B cell (primary cell): ENCODE measurements at regions not wholly inside any gene's neighbourhood (a gene's known extent, or its start where the extent isn't known, plus 50 kb on each side); places are given as distances from the start of the nearest gene placed in this dataset.

Source experiments
- ATAC-seq: fragments of 200-7000 bp; cut with Tn5 transposase; one replicate; pipeline ENCODE4 v1.10.0; 2021; ENCODE audit warnings: low read depth, mild to moderate bottlenecking, moderate number of reproducible peaks, moderate library complexity
- CTCF ChIA-PET: fragments of 350-600 bp; sonication (Branson Sonifier 250); formaldehyde crosslinking; loops from one replicate; lab custom pipeline; 2021; ENCODE audit warnings: antibody characterized with exemption, inconsistent platforms; lab: Charles Lee
- POLR2A ChIA-PET: fragments of 350-600 bp; sonication (Branson Sonifier 250); formaldehyde crosslinking; loops from one replicate; lab custom pipeline; 2021; ENCODE audit warnings: antibody characterized with exemption; lab: Charles Lee
- DNase-seq: peaks from one replicate; pipeline ENCODE4 v3.0.0; 2013
- H2AFZ ChIP-seq: 2 replicates; pipeline ENCODE4 v1.6.1; 2012; ENCODE audit warnings: mild to moderate bottlenecking, low read depth, low read length; ENCODE audit not compliant: insufficient read depth, poor library complexity, severe bottlenecking
- H3K27ac ChIP-seq, 2 donors: 1 replicate in 1 of 2; 2 replicates in 1 of 2; pipeline ENCODE4 v1.5.1; 2012 to 2013; ENCODE audit warnings: low read length in 2 of 2, mild to moderate bottlenecking in 2 of 2, moderate library complexity in 1 of 2
- H3K27me3 ChIP-seq, 4 experiments: fragments of 200-600 bp in 1 of 4; sonication (generic) in 1 of 4; replicated peaks in 1 of 4; 1 replicate in 2 of 4; 2 replicates in 2 of 4; pipeline versions ENCODE4 v1.6.1 to v1.7.0; 2013 to 2016; ENCODE audit warnings: low read length in 3 of 4, mild to moderate bottlenecking in 2 of 4, mixed read lengths in 1 of 4, moderate library complexity in 1 of 4; ENCODE audit not compliant: insufficient read depth in 4 of 4, control insufficient read depth in 3 of 4; ENCODE audit errors: control extremely low read depth in 1 of 4
- H3K36me3 ChIP-seq, 2 experiments: replicated peaks in 1 of 2; 1 replicate in 1 of 2; 2 replicates in 1 of 2; pipeline versions ENCODE4 v1.6.1 to v1.7.1; 2013; ENCODE audit warnings: low read length in 1 of 2; ENCODE audit not compliant: insufficient read depth in 2 of 2, control insufficient read depth in 1 of 2; ENCODE audit errors: control extremely low read depth in 1 of 2, extremely low read depth in 1 of 2
- H3K4me1 ChIP-seq, 2 donors: fragments of 200-600 bp in 1 of 2; sonication (generic) in 1 of 2; 1 replicate in 1 of 2; 2 replicates in 1 of 2; pipeline versions ENCODE4 v1.5.1 to v1.6.1; 2013 to 2017; ENCODE audit warnings: low read length in 2 of 2; ENCODE audit not compliant: control insufficient read depth in 2 of 2, insufficient read depth in 2 of 2
- H3K4me2 ChIP-seq: replicated peaks from 2 replicates; pipeline ENCODE3; 2012; ENCODE audit warnings: mild to moderate bottlenecking, low read depth, low read length; ENCODE audit not compliant: poor library complexity, severe bottlenecking
- H3K4me3 ChIP-seq, 5 experiments: fragments of 200-600 bp in 1 of 5; sonication (generic) in 1 of 5; 1 replicate in 3 of 5; 2 replicates in 2 of 5; pipeline versions ENCODE4 v1.5.1 to v1.7.0; 2011 to 2016; ENCODE audit warnings: low read length in 4 of 5, mild to moderate bottlenecking in 4 of 5, low read depth in 2 of 5, control low read depth in 1 of 5, moderate library complexity in 1 of 5; ENCODE audit not compliant: insufficient read depth in 1 of 5; ENCODE audit errors: control extremely low read depth in 1 of 5, extremely low read depth in 1 of 5
- H3K79me2 ChIP-seq: fragments of 200-600 bp; sonication (generic); one replicate; pipeline ENCODE4 v1.6.0; 2016; ENCODE audit warnings: low read length; ENCODE audit not compliant: control insufficient read depth, insufficient read depth
- H3K9ac ChIP-seq: fragments of 200-600 bp; sonication (generic); 2 replicates; pipeline ENCODE4 v1.6.1; 2017; ENCODE audit warnings: mild to moderate bottlenecking, low read length, moderate library complexity
- H3K9me3 ChIP-seq, 3 donors: one replicate each; pipeline versions ENCODE4 v1.6.1 to v1.7.1; 2013; ENCODE audit warnings: low read length in 2 of 3; ENCODE audit not compliant: control insufficient read depth in 2 of 3, insufficient read depth in 1 of 3; ENCODE audit errors: control extremely low read depth in 1 of 3
- H4K20me1 ChIP-seq: 2 replicates; pipeline ENCODE4 v1.6.0; 2012; ENCODE audit warnings: mild to moderate bottlenecking, low read length; ENCODE audit not compliant: insufficient read depth, control insufficient read depth, poor library complexity, severe bottlenecking
- H3K27ac Mint-ChIP-seq: one replicate; pipeline ENCODE4 v1.8.0; 2021; ENCODE audit warnings: mixed read lengths
- H3K27me3 Mint-ChIP-seq: one replicate; pipeline ENCODE4 v1.8.0; 2021; ENCODE audit warnings: mixed read lengths
- H3K4me1 Mint-ChIP-seq: one replicate; pipeline ENCODE4 v1.8.0; 2021; ENCODE audit warnings: mixed read lengths
- H3K4me3 Mint-ChIP-seq: one replicate; pipeline ENCODE4 v1.8.0; 2021; ENCODE audit warnings: mixed read lengths
- H3K9me3 Mint-ChIP-seq: one replicate; pipeline ENCODE4 v1.8.0; 2022; ENCODE audit warnings: mixed read lengths; ENCODE audit not compliant: insufficient read depth
- EZH2 ChIP-seq: IDR thresholded peaks from 2 replicates; pipeline ENCODE4 v1.6.1; 2012; ENCODE audit warnings: borderline replicate concordance, low read depth, mild to moderate bottlenecking, moderate library complexity, low read length; ENCODE audit not compliant: insufficient read depth, poor library complexity, severe bottlenecking
- WGBS: methylation state at CpG from one replicate; pipeline ENCODE4 v1.1.5; 2013; ENCODE audit warnings: missing lambda C conversion rate; ENCODE audit not compliant: insufficient coverage; 5-methylcytosine and 5-hydroxymethylcytosine counted together
- intact Hi-C: fragments of 100-400 bp; cut with micrococcal nuclease; formaldehyde crosslinking; loops from one replicate; pipeline ENCODE4 v1.10.0; 2022
- TF ChIP-seq, protein P1 (sequence below): fragments of 200-600 bp; IDR thresholded peaks from one replicate; pipeline ENCODE4 v1.8.0; 2022; ENCODE audit warnings: antibody characterized with exemption, mild to moderate bottlenecking

DNA sequence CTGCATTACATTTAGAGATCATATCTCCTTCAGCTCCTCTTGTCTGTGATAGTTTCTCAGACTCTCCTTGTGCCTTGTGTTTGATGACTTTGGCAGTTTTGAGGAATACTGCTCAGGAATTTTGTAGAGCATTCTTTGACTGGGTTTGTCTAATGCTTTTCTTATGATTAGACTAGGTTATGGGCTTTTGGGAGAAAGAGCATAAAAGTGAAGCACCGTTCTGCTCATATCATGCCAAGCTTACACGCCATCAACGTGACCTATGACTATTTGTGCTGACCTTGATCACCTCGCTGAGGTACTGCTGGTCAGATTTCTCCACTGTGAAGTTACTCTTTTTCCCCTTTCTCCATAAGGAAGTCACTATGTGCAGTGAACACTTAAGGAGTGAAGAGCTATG lies 256.0 kb downstream of the LY86 start:
- H3K4me2 ChIP-seq, result no peak overlapping the region
- 100% methylated on average over 1 of the region's 4 CpGs for WGBS
- intact Hi-C loops, result no loop called here
- H3K4me3 Mint-ChIP-seq, result no peak overlapping the region
- no peak overlapping the region for H3K4me3 ChIP-seq
- H3K9ac ChIP-seq, result no peak overlapping the region
- CTCF ChIA-PET, result interaction anchor here (0.5 kb wide), 1 partner anchor 825 kb away, joined by 3 read pairs; no protein-coding TSS in a partner anchor
- TF ChIP-seq, protein P1, sequence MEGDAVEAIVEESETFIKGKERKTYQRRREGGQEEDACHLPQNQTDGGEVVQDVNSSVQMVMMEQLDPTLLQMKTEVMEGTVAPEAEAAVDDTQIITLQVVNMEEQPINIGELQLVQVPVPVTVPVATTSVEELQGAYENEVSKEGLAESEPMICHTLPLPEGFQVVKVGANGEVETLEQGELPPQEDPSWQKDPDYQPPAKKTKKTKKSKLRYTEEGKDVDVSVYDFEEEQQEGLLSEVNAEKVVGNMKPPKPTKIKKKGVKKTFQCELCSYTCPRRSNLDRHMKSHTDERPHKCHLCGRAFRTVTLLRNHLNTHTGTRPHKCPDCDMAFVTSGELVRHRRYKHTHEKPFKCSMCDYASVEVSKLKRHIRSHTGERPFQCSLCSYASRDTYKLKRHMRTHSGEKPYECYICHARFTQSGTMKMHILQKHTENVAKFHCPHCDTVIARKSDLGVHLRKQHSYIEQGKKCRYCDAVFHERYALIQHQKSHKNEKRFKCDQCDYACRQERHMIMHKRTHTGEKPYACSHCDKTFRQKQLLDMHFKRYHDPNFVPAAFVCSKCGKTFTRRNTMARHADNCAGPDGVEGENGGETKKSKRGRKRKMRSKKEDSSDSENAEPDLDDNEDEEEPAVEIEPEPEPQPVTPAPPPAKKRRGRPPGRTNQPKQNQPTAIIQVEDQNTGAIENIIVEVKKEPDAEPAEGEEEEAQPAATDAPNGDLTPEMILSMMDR, result no peak
- no peak for TF ChIP-seq EZH2
- POLR2A ChIA-PET, result no interaction called here
- peaks cover 2 to 14% (median 5%) of the 10 kb centered on the region in 3 donors for H3K9me3 ChIP-seq
- no peak for ATAC-seq
- H3K4me1 Mint-ChIP-seq, result peaks cover 5% of the 10 kb centered on the region
- H3K27me3 ChIP-seq, result no peaks in the 10 kb centered on the region
- no peaks in the 10 kb centered on the region for H4K20me1 ChIP-seq
- no peak overlapping the region for H3K27ac ChIP-seq
- no peak overlapping the region for H3K27ac Mint-ChIP-seq
- H3K36me3 ChIP-seq, result no peaks in the 10 kb centered on the region
- no peak overlapping the region for H2AFZ ChIP-seq
- peaks cover 0 to 5% of the 10 kb centered on the region in 2 donors for H3K4me1 ChIP-seq
- peaks cover 13% of the 10 kb centered on the region for H3K9me3 Mint-ChIP-seq
- H3K79me2 ChIP-seq, result no peaks in the 10 kb centered on the region
- no peak for DNase-seq
- peaks cover 8% of the 10 kb centered on the region for H3K27me3 Mint-ChIP-seq

DNA sequence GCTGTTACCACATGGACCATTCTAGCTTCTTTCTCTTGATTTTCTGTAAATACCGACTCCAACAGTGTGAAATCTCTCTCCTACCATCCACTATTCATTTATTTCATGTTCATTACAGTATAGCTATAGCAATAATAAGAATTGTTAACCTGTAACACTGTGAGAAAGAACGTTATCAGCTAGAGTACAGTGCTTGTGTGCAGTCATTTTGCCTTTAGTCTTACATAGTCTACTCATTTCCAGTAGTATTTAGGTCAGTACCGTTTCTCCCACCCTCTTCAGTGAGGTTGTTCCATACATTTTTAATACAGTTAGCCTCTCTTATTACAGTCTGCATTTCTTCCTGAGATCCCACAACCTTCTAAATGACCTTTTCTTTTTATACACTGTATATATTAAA lies 257.1 kb downstream of the LY86 start:
- Histone ChIP-seq H3K4me1 (peaks cover 0 to 3% of the 10 kb centered on the region in 2 donors), H3K79me2 (no peaks in the 10 kb centered on the region), H3K4me2 (no peak overlapping the region), H2AFZ (no peak overlapping the region), H4K20me1 (no peaks in the 10 kb centered on the region), H3K36me3 (no peaks in the 10 kb centered on the region), H3K27me3 (no peaks in the 10 kb centered on the region), H3K9ac (no peak overlapping the region), H3K27ac (no peak overlapping the region), H3K9me3 (peaks cover 2 to 14% (median 5%) of the 10 kb centered on the region in 3 donors), H3K4me3 (no peak overlapping the region)
- ChIA-PET CTCF (interaction anchor here (0.6 to 0.8 kb wide), 2 partner anchors 148 to 169 kb away, joined by 3 read pairs; no protein-coding TSS in a partner anchor), POLR2A (no interaction called here)
- Mint-ChIP-seq H3K27me3 (peaks cover 11% of the 10 kb centered on the region), H3K9me3 (peaks cover 13% of the 10 kb centered on the region), H3K4me1 (peaks cover 4% of the 10 kb centered on the region), H3K4me3 (no peak overlapping the region), H3K27ac (no peak overlapping the region)
- ATAC-seq (no peak), DNase-seq (no peak)
- TF ChIP-seq EZH2, result no peak
- TF ChIP-seq, protein P1, result no peak
- no CpG with 5 or more reads among the region's 3 CpGs for WGBS
- intact Hi-C loops, result no loop called here
